GM23248 (cell line): ENCODE measurements at regions not wholly inside any gene's neighbourhood (a gene's known extent, or its start where the extent isn't known, plus 50 kb on each side); places are given as distances from the start of the nearest gene placed in this dataset.

ENCODE experiments used
- EZH2 ChIP-seq: fragments of 200-600 bp; sonication (generic); IDR thresholded peaks from 2 replicates; pipeline ENCODE4 v1.6.1; 2018; ENCODE audit warnings: antibody characterized with exemption, mild to moderate bottlenecking; ENCODE audit not compliant: insufficient read depth, poor library complexity, severe bottlenecking
- EZH2phosphoT487 ChIP-seq: fragments of 200-600 bp; sonication (generic); IDR thresholded peaks from 2 replicates; pipeline ENCODE4 v1.6.1; 2018; ENCODE audit warnings: antibody characterized with exemption, moderate library complexity, mild to moderate bottlenecking, low read depth; ENCODE audit not compliant: insufficient read depth

DNA sequence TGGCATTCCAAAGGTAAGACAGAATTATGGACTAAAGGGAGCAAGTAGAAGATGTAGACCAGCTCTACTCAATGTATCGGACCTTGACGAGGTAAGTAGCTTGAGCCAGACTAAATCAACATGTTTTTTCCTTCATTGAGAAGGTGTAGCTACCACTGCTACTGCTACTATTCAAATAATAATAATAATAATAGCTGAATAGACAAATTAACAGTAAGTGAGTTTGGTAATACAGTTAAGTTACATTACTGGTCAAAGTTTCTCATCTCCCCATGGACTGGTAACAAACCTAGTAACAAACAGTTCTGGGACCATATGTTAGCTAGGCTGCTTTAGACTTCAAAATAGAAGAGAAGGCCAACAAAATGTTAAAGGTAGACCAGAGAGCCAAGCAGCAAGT is 609.2 kb downstream of the TLE1 start:
- TF ChIP-seq EZH2phosphoT487: no peak
- TF ChIP-seq EZH2: no peak
